ENCODE measurements at regions not wholly inside any gene's neighbourhood (a gene's known extent, or its start where the extent isn't known, plus 50 kb on each side); places are given as distances from the start of the nearest gene placed in this dataset.

DNA sequence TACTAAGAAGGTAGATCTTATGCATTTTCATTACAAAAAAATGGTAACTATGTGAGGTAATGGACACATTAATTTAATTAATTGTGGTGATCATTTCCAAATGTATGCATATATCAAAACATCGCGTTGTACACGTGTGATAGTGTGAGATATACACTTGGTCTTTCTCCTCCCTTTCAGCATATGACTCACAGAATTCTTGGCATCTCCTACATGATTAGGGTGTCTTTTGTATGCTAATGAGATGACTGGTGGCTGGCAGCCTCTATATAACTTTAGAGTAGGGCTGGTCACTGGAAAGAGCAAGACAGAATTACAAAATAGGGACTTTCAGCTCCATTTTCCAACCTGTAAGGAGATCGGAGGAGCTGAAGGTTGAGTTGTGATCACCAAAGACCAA is 1167.6 kb downstream of the CDH12 start:
- TF ChIP-seq, protein P1, sequence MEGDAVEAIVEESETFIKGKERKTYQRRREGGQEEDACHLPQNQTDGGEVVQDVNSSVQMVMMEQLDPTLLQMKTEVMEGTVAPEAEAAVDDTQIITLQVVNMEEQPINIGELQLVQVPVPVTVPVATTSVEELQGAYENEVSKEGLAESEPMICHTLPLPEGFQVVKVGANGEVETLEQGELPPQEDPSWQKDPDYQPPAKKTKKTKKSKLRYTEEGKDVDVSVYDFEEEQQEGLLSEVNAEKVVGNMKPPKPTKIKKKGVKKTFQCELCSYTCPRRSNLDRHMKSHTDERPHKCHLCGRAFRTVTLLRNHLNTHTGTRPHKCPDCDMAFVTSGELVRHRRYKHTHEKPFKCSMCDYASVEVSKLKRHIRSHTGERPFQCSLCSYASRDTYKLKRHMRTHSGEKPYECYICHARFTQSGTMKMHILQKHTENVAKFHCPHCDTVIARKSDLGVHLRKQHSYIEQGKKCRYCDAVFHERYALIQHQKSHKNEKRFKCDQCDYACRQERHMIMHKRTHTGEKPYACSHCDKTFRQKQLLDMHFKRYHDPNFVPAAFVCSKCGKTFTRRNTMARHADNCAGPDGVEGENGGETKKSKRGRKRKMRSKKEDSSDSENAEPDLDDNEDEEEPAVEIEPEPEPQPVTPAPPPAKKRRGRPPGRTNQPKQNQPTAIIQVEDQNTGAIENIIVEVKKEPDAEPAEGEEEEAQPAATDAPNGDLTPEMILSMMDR (IDR thresholded peaks at IDR 0.05; ENCODE audit: low read length), result no peak
- TF ChIP-seq EZH2 (optimal IDR thresholded peaks at IDR 0.05; ENCODE audit: low read depth, low read length) (no peak), EZH2phosphoT487 (IDR thresholded peaks at IDR 0.05; ENCODE audit: low read length) (no peak)

Data from MM.1S (cell line).